Neural cell (in vitro differentiated cells): ENCODE measurements at regions not wholly inside any gene's neighbourhood (a gene's known extent, or its start where the extent isn't known, plus 50 kb on each side); places are given as distances from the start of the nearest gene placed in this dataset.

Experiments
- EZH2 ChIP-seq: fragments of 200-600, 300-800 bp; shearing (Covaris generic), sonication (generic); IDR thresholded peaks from 2 replicates; pipeline ENCODE4 v1.6.1; 2014; ENCODE audit warnings: antibody characterized with exemption, low read length, borderline replicate concordance, mild to moderate bottlenecking; ENCODE audit not compliant: insufficient read depth, poor library complexity, severe bottlenecking
- MXI1 ChIP-seq: fragments of 450-650 bp; conservative IDR thresholded peaks from 2 replicates; pipeline ENCODE4 v1.6.1; 2014; ENCODE audit warnings: antibody characterized with exemption, mild to moderate bottlenecking; ENCODE audit not compliant: poor library complexity, severe bottlenecking
- TAF1 ChIP-seq: IDR thresholded peaks from 2 replicates; pipeline ENCODE4 v1.6.1; 2012; ENCODE audit warnings: low read depth
- TF ChIP-seq, protein P1 (sequence below): fragments of 450-650 bp; IDR thresholded peaks from 2 replicates; pipeline ENCODE4 v1.5.1; 2014; ENCODE audit warnings: antibody characterized with exemption, mild to moderate bottlenecking, moderate library complexity; ENCODE audit not compliant: poor library complexity, severe bottlenecking

DNA sequence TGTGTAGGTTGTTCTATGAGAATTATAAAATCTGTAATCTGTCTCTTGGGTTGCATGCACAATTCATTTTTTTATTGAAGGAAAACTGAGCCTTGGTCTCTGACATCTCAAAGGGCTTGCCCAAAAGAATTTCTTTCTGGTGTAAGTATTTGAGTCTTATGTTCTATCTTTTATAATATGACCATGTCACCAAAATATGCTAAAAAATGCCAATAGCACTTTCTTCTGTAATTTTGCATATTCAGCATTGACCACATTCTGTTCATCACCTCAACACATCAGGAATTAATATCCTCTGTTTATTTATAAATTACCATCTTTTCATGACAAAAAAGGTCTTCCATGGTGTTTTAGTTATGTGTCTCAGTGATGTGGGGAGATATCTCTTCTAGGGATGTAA lies 268.7 kb upstream of the TCF4 start:
- TF ChIP-seq EZH2 (no peak), TAF1 (no peak), MXI1 (no peak)
- TF ChIP-seq, protein P1, sequence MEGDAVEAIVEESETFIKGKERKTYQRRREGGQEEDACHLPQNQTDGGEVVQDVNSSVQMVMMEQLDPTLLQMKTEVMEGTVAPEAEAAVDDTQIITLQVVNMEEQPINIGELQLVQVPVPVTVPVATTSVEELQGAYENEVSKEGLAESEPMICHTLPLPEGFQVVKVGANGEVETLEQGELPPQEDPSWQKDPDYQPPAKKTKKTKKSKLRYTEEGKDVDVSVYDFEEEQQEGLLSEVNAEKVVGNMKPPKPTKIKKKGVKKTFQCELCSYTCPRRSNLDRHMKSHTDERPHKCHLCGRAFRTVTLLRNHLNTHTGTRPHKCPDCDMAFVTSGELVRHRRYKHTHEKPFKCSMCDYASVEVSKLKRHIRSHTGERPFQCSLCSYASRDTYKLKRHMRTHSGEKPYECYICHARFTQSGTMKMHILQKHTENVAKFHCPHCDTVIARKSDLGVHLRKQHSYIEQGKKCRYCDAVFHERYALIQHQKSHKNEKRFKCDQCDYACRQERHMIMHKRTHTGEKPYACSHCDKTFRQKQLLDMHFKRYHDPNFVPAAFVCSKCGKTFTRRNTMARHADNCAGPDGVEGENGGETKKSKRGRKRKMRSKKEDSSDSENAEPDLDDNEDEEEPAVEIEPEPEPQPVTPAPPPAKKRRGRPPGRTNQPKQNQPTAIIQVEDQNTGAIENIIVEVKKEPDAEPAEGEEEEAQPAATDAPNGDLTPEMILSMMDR = no peak
